ENCODE measurements at regions not wholly inside any gene's neighbourhood (a gene's known extent, or its start where the extent isn't known, plus 50 kb on each side); places are given as distances from the start of the nearest gene placed in this dataset.
A peak's percentile ranks its signal among the peaks of the same experiment; 100 is the strongest.
"Not testable (repeated sequence)": the region's sequence is repeated elsewhere in the genome, so short reads cannot be mapped to it uniquely, and the experiment has no call there.

GRCh38 chr21:23809573-23809972, 1797.7 kb downstream of the MRPL39 start:
- no peak for DNase-seq

- not testable (repeated sequence) for DNase-seq
Measured at GRCh38 chr21:23806966-23807548, 1800.2 kb downstream of the MRPL39 start.

- no peak for DNase-seq
Measured at GRCh38 chr21:23804866-23805265, 1802.4 kb downstream of the MRPL39 start.

GRCh38 chr21:23801292-23801691, 1806.0 kb downstream of the MRPL39 start:
- DNase-seq, result no peak

GRCh38 chr21:23799376-23799775, 1807.9 kb downstream of the MRPL39 start:
- DNase-seq, result no peak

- no peak for DNase-seq
Measured at GRCh38 chr21:23792300-23792699, 1815.0 kb downstream of the MRPL39 start.

GRCh38 chr21:23789864-23790263, 1817.4 kb downstream of the MRPL39 start:
- no peak for DNase-seq

GRCh38 chr21:23780326-23780725, 1827.0 kb downstream of the MRPL39 start:
- no peak for DNase-seq

- DNase-seq, result no peak
Measured at GRCh38 chr21:23743821-23744220, 1863.5 kb downstream of the MRPL39 start.

GRCh38 chr21:23740463-23740862, 1866.8 kb downstream of the MRPL39 start:
- DNase-seq, result no peak

GRCh38 chr21:23732776-23733175, 1874.5 kb downstream of the MRPL39 start:
- no peak for DNase-seq

- no peak for DNase-seq
Measured at GRCh38 chr21:23729331-23729730, 1878.0 kb downstream of the MRPL39 start.

GRCh38 chr21:23725576-23725975, 1881.7 kb downstream of the MRPL39 start:
- DNase-seq, result no peak

- DNase-seq, result no peak
Measured at GRCh38 chr21:23718446-23719285, 1888.6 kb downstream of the MRPL39 start.

- no peak for DNase-seq
Measured at GRCh38 chr21:23712166-23712565, 1895.1 kb downstream of the MRPL39 start.

GRCh38 chr21:23706431-23706830, 1900.8 kb downstream of the MRPL39 start:
- no peak for DNase-seq

- DNase-seq, result no peak
Measured at GRCh38 chr21:23699402-23699801, 1907.9 kb downstream of the MRPL39 start.

GRCh38 chr21:23698619-23699018, 1908.7 kb downstream of the MRPL39 start:
- DNase-seq, result no peak

GRCh38 chr21:23695443-23695842, 1911.8 kb downstream of the MRPL39 start:
- peak; percentile 6 for DNase-seq

- no peak for DNase-seq
Measured at GRCh38 chr21:23694390-23694789, 1912.9 kb downstream of the MRPL39 start.

GRCh38 chr21:23690316-23690715, 1917.0 kb downstream of the MRPL39 start:
- DNase-seq, result no peak

GRCh38 chr21:23686737-23687523, 1920.4 kb downstream of the MRPL39 start:
- DNase-seq, result no peak

GRCh38 chr21:23684431-23684830, 1922.8 kb downstream of the MRPL39 start:
- DNase-seq, result no peak

- no peak for DNase-seq
Measured at GRCh38 chr21:23664193-23664694, 1943.0 kb downstream of the MRPL39 start.
